HG03565 (cell line): ENCODE measurements at regions not wholly inside any gene's neighbourhood (a gene's known extent, or its start where the extent isn't known, plus 50 kb on each side); places are given as distances from the start of the nearest gene placed in this dataset.

Source experiments
- ATAC-seq: cut with Tn5 transposase; IDR thresholded peaks from one replicate; pipeline ENCODE4 v1.9.1; 2021; ENCODE audit warnings: mild to moderate bottlenecking, moderate library complexity; ENCODE audit not compliant: unreplicated experiment

DNA sequence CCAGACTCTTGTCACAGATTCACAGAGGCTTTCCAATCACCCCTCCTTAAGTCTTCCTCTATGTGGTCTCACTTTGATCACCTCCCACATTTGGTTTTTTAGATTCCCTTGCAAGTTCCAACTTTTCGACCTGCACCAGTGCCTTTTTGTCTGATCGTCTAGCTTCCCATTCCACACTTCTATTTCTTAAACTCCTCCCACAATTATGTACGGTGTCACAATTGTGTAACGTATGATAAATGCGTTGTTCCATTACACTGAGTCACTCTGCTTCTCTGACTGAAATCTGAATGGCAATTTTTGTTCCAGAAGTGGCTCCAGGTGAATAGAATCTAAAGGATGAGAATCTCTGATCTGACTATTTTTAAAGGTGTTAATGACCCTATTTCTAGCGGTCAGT, 320.1 kb downstream of the LMX1A start:
- no peak for ATAC-seq

DNA sequence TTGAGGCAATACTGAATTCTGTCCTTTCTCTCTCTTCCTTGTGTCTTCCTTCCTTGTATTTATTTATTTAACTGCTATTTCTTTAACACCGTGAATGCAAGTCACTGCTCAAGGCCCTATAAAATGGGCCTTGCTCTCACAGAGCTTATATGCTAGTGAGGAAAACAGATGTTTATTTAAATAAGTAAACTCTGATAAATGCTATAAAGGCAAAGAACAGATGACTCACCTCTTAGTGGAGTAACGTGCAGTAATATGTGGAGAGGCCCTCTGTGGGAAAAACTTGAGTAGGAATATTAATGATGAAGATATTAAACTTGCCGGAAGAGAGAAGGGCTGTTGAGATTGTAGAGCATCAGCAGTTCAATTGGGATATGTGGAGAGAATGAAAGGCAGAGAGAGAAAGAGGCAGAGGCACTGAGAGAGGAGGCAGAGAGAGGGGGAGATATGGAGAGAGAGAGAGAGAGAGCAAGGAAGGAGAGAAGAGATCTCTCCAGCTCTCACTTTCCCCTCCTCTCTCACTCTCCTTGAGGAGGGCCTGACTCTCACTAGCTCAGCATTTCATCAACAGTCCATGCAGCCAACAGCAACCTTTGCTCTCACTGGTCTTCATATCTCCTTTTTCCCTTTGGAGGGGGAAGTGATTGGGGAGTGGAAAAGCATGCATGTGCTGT, 322.2 kb downstream of the LMX1A start:
- ATAC-seq: no peak

DNA sequence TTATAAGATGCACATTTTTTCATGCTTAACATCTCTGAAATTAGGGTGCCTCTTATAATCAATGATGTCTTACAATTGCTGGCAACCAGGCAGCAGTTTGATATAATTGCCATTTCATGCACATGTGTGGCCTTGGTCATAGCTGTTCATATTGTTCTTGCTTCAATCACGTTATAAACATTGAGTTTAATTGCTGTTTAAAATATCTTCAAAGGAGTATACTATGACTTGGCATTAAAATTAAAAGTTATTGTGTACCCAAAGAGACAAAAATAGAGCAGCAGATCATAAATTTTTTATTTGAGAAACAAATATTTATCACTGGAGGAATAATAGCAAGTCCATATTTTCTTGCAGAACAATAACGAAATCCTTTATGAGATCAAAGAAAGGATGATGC, 325.5 kb downstream of the LMX1A start:
- ATAC-seq: no peak

DNA sequence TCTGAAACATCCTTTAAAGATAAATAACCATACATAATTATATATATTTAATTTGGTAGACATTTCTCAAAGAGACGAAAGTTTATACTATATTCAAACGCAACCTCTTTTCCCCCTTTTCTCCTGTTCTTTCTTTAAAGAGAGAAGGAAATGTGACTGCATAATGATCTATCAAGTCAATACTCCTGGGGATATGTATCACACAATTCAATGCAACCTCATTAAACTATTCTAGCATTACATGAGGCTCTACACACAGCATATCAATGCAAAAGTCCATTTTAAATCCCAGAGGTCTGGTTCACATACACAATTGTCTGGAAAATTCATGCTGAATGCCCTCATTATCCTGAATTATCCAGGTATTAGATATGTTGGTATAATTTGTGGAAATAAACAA, 330.7 kb downstream of the LMX1A start:
- ATAC-seq: no peak

DNA sequence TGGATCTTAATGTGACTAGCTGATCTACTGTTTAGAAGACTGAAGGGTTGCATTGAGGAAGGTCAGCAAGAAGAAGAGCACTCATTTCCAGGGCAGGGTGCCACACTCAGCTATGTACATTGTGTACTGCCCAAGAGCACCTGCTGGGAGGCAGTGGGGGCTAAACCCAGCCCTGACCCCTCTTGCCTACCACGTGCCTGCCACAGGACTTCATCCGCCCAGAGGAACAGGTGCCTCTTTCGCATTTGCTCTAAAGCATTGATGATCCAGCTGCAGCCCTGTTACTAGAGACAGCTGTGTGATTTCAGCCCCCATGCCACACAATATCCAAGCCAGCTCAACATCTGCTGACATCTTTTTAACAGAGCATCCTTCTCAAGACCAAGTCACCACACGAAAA, 341.8 kb downstream of the LMX1A start:
- no peak for ATAC-seq

DNA sequence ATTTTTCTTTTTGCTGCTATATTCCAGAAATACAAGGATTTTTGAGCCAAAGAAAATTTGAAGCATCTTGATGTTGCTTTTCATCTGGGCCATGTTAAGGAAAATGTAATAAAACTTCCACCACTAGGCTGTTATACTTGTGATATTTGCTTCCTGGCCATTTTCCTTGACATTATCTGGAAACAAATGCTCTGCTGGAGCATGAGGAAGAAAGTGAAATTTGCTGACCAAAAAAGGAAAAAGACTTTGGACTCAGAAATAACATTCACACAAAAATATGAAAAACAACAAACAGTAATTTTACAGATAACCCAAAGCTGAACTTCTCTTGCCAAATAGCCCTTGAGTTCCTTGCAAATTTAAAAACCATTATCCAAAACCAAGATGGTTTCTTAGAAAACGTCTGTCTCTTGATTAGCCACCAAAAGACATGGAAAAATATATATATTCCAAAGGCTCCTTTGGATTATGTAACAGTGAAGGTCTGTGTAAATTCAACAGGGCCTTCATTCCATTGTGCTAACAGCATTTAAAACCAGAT, 344.5 kb downstream of the LMX1A start:
- no peak for ATAC-seq

DNA sequence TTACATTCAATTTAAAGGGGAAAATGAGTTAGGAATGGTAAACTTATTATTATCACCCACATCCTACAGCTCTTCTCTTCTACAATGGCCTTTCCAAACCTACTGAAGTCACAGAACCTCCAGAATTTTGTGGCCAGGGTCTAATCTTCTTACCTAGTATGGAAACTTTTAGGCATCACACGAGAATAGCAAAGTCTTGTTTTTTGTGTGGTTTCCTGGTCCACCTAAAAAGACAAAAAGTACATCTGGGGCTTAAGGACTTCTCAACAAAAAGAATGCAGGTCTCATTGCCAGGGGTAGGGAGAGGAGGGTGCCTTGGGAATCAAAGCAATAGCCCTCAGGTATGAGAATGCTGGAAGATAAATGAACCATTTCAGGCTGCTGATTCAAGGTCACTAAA, 345.3 kb downstream of the LMX1A start:
- no peak for ATAC-seq

DNA sequence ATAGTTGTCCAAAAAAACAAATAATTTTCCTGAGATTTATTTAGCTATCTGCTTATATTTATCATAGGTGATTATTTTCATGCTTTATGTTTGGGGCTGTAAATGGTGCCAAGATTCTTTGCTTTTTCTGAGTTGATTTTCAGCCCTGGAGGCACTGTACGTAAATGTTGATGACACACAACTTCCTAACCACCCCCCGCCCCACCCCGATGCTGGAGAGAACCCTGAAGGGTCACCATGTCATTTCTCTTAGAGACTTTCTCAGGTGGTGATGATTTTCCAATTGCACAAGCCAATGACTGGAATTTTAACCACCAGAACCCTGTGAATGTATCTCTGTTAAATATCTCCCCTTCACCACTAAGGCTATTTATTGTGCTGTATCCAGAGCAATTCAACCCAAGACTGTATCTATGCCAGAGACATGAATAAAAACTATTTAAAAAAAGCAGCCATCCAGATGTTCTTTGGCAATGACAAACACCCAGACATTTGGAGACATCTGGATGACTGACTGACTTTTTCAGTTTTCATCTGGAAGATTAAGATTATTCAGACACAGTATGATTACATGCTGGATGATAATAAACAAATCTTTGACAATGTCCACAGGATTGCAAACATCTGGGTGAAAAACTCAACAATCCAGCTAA, 346.0 kb downstream of the LMX1A start:
- no peak for ATAC-seq

DNA sequence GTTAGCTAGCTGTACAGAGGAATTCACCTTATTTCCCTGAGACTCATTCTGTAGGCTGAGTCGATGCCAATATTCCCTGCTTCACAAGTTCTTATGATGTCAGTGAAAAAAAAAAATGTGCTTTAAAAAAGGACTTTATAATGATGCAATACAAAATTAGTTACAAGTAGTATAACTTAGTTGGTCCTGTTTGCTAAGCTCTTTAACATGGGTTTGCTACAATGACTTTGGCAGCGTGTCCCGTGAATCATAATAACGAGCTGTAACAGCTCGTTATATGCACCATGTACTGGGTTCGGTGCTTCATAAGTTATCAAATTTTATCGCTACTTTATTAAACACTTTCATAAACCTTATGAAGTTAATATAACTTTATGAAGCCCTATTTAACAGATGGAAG, 349.7 kb downstream of the LMX1A start:
- no peak for ATAC-seq

DNA sequence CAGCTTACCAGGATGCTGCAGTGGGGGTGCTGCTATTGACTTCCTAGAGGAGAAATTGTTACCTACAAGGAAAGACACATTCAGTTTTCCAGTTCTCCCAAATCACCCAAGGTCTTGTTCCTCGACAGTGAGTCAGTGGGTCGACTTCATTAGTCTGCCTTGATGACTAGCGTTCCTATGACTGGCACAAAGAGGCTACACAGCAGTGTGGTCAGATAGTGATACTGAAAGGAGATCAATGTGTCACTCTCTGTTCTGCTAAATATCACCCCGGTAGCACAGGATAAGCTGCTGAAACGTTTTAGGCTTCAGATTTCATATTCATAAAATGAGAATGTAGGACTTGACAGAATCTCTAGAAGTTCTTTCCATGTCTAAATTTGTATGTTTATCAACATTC, 357.4 kb downstream of the LMX1A start:
- ATAC-seq: no peak

DNA sequence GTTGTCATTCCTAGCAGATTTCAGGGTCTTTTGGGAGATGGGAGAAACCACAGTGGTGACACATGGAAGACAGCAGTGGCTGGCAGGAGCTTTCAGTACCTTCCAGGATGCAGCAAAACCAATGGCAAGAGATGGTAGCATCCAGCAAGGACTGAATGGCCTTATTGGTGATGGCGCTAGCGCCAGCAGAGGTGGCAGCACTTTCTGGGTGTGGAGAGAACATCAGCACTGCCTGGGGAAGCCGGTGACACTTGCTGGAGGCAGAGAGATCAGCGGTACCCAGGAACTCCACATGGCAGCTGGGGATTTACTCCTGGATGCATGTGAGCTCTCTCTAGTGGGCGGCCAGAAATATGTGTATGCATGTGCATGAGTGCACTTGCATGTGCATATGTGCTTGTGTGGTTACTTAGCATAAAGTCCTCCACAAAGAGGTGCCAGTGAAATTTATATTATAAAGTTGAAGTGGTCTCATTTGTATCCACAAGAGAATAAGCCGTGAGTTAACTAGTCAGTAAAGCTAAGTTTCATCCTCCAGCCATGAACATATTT, 364.7 kb downstream of the LMX1A start:
- ATAC-seq: no peak

DNA sequence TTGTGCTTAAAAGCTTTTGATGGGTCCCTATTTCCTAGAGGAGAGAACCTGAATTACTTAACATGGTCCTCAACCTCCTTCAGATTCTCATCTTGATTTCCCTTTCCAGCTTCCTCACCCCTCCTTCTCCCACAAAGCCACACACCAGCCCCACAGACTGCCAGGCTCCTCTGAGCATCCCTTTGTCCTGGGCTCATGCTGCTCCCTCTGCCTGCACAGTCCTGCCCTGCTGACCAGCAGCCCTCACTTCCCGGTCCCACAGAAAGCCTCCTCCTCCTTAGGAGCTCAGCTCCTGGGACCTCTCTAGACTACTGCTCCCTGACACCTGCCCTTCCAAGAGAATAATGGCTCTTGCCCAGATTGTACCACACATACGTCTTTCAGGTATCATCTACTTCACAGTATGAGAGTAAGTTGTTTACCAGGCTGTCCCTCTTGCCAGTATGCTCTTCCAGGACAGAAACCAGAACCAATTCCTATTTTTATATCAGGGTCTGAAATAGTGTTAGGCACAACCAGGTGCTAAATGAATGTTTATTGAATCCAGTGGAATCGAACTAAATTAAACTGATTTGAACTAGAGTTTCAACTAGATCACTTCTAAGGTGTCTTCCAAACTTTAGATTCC, 373.4 kb downstream of the LMX1A start:
- ATAC-seq: no peak

DNA sequence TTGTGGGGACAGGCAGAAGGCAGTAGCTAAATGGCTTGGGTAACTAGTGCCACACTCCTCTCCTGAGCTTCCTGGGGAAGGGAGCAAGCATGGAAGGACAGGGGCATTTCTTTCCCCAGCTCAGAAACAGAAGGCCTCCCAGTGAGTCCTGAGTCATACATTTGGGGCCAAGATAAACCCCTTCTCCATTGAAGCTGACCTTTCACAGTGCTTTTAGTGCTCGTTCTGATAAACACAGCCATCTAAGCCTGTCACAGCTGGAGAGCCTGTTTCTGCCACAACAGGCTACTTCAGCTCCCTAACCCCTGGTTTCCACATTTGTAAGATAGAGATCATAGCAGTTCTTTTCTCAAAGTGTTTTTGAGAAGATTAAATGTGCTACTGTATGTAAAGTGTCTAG, 374.0 kb downstream of the LMX1A start:
- no peak for ATAC-seq

DNA sequence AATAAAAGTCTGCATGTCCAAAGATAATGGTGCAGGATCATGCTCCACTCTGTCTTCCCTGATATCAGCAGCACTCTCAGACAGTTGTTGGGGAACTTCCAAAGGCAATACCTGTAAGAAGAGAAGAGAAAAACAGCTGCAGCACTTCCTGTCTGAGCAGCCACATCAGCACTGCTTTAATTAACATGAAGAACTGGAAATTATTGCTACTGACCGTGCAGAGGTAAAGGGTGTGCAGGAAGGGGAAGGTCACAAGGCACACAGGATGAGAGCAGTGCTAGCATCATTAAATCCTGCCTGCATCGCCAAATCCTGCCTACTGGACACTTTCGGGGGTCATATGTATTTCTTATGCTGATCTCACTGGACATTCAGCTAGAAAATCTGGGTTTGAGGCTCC, 379.0 kb downstream of the LMX1A start:
- no peak for ATAC-seq

DNA sequence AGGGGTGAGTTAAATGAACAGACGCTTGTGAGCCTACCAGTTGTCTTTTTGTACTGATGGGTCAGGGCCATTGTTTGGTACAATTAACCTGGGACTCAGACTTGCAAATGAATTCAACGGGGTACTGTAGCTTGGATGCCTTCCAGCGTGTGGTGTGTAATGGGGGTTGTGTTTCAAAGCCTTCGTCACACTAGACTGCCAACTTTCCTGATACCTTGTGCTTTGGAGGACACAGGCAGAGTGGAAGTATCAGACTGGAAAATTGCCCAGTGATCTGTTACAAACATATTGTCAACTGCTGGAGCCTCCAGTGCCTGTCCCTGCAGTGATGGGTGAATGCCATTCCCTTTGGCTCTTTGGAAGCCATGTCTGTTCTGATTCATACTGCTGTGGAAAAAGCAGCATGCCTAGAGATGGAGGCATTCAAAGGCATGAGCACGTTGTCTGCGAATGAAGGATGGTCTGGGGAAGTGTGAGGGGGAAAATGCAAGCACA, 384.5 kb downstream of the LMX1A start:
- ATAC-seq: no peak

DNA sequence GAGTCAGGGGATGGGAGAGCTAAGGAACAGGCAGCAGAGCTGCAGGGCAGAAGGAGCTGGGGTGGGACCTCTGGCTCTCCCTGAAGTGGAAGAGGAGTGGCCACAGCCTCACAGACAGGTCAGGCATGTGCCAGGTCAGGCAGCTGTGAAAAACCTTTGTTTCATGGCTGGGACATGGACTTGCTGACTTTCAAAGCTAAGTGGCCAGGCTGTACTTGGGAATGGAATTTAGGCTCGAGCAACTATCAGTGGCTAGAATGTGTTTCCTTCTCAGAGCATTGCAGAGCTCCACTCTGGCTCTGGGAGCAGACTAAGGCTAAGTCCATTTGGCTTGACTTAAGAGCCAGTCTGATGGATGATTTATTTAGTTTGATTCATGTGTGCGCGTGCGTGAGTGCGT, 385.1 kb downstream of the LMX1A start:
- no peak for ATAC-seq

DNA sequence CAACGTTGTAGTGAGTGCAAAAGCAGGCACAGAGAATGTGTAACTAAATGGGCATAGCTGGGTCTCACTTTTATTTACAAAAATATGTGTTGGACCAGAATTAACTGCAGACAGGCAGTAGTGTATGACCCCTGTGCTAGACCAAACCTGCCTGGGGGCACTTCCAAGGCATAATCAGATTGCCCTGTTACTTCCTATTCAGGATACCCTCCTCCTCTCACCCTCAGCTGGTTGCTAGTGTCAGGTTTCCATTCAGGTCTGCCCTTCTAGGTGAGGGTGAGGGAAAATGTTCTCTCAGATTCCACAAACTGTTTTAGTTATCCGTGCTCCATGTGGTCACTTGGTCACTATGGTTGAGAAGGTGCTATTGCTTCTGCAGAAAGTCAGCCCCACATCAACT, 387.3 kb downstream of the LMX1A start:
- no peak for ATAC-seq

DNA sequence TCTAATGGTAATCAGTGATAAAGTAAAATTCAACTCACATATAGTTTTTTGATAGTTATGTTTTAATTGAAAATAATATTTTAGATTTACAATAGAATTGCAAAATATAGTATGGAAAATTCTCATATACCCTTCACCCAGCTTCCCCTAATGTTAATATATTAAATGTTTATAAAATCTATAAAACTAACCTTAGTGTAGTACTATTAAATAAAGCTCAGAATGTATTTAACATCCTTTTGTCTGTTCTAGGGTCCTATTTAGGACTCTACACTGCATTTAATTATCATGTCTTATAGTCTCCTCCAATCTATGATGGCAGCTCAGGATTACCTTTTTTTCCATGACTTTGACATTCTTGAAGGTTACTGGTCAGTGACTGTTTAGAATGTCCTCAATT, 389.2 kb downstream of the LMX1A start:
- ATAC-seq: no peak

DNA sequence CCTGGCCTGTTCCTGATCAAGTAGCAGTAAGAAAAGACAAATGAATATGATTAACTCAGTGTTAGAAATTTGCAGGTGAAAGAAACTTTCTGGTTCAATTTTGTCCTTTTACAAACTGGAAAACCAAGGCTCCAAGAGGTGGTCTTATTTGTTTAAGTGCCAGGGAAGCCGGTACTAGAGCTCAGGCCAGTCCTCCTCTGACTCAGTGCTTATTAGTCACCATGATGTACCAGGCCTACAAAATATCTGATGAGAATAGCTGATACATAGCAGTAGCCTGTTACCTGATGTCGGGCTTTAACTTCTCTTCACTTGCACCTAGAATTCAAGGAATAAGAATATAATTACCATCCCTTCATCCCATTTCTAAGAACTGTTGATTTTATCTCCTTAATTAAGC, 394.8 kb downstream of the LMX1A start:
- ATAC-seq: no peak

DNA sequence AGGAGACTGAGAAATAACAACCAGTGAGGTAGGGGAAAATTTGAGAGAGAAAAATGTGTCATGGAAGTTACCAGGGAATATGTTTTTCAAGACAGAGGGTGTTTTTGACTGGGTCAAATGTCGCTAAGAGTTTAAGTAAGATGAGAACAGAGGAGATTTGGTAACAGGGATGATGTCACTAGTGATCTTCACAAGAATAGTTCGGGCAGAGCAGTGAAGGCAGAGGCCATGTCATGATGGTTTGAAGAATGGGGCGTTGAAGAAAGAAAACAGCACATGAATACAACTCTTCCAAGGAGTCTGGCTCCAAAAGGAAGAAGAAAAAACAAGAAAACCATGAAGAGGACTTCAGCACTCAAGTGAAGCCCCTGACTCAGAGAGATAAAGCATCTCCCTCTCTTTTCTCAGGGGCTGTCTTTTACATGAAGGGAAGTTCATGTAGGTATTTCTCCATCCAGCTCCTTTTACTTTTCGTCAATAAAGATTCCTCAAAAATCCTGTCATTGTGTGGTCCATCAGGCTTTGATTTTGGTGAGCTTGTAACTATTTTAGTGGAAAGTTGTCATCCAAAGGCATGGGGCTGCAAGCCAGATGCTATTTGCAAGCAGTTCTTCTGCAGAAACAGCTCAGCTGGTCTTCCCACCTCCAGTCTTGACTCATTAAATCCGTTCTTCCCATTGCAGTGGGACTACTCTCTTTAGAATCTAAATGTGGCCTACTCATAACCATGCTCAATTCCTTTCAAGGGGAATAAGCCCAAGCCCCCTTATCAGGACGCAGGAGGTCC, 397.3 kb downstream of the LMX1A start:
- no peak for ATAC-seq

DNA sequence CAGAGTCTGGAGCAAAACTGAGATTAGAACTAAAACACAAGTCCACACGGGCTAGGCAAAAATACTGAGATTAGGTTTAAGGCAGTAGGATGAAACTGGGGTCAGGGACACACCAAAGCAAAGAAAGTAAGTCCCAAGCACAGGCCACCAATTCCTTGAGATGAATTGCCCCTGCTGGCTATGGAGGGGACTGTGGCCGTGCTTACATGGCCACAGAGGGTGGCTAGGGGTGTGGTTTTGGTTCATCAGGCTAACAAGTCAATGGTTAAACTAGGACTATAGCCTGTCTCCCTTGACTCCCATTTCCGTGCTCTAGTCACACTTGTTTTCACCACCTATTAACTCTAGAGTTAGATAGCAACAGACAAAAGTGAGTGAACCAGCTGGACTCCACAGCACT, 394.8 kb downstream of the PBX1 start:
- no peak for ATAC-seq
